ENCODE measurements at regions not wholly inside any gene's neighbourhood (a gene's known extent, or its start where the extent isn't known, plus 50 kb on each side); places are given as distances from the start of the nearest gene placed in this dataset.
"Not testable (repeated sequence)": the region's sequence is repeated elsewhere in the genome, so short reads cannot be mapped to it uniquely, and the experiment has no call there.

GRCh38 chr17:64742326-64742725 lies 80.2 kb upstream of the SMURF2 start:
- DNase-seq (ENCODE audit: low read depth), result no peak
- no peak overlapping the region for H3K4me3 ChIP-seq (ENCODE audit: low read depth, low read length)
- TF ChIP-seq CTCF (IDR thresholded peaks at IDR 0.05; ENCODE audit: low read depth, low read length, missing control alignments), result no peak
- in situ Hi-C loops (cut with HindIII; ENCODE audit: low sequenced_read_pairs), result loop anchor here (5.0 kb wide), 1 partner anchor 85 kb away; no protein-coding TSS in a partner anchor

- DNase-seq (ENCODE audit: low read depth); H3K4me3 ChIP-seq (ENCODE audit: low read depth, low read length): not testable (repeated sequence)
- in situ Hi-C loops (cut with HindIII; ENCODE audit: low sequenced_read_pairs), result loop anchor here (5.0 kb wide), 1 partner anchor 85 kb away; no protein-coding TSS in a partner anchor
Observed at GRCh38 chr17:64741916-64742315, 79.8 kb upstream of the SMURF2 start.

- TF ChIP-seq CTCF (IDR thresholded peaks at IDR 0.05; ENCODE audit: low read depth, low read length, missing control alignments), result no peak
- no peak overlapping the region for H3K4me3 ChIP-seq (ENCODE audit: low read depth, low read length)
- in situ Hi-C loops (cut with HindIII; ENCODE audit: low sequenced_read_pairs), result loop anchor here (5.0 kb wide), 1 partner anchor 84 kb away; no protein-coding TSS in a partner anchor
- peak; percentile 46 for DNase-seq (ENCODE audit: low read depth)
Observed at GRCh38 chr17:64741038-64741641, 79.0 kb upstream of the SMURF2 start.

- in situ Hi-C loops (cut with HindIII; ENCODE audit: low sequenced_read_pairs), result loop anchor here (5.0 kb wide), 1 partner anchor 82 kb away; no protein-coding TSS in a partner anchor
- H3K4me3 ChIP-seq (ENCODE audit: low read depth, low read length), result no peak overlapping the region
- no peak for TF ChIP-seq CTCF (IDR thresholded peaks at IDR 0.05; ENCODE audit: low read depth, low read length, missing control alignments)
- DNase-seq (ENCODE audit: low read depth), result no peak
Observed at GRCh38 chr17:64739316-64740058, 77.4 kb upstream of the SMURF2 start.

- no peak for DNase-seq (ENCODE audit: low read depth)
- in situ Hi-C loops (cut with HindIII; ENCODE audit: low sequenced_read_pairs), result no loop called here
- peak; percentile 58 for TF ChIP-seq CTCF (IDR thresholded peaks at IDR 0.05; ENCODE audit: low read depth, low read length, missing control alignments)
Observed at GRCh38 chr17:64736804-64737492, 74.8 kb upstream of the SMURF2 start.

GRCh38 chr17:64732336-64733006 lies 70.4 kb upstream of the SMURF2 start:
- TF ChIP-seq CTCF (IDR thresholded peaks at IDR 0.05; ENCODE audit: low read depth, low read length, missing control alignments), result no peak

More at GRCh38 chr17:64736804-64737492, 74.8 kb upstream of the SMURF2 start:
- no peak overlapping the region for H3K4me3 ChIP-seq (ENCODE audit: low read depth, low read length)

GRCh38 chr17:64730023-64730422 lies 67.9 kb upstream of the SMURF2 start:
- in situ Hi-C loops (cut with HindIII; ENCODE audit: low sequenced_read_pairs); DNase-seq (ENCODE audit: low read depth); H3K4me3 ChIP-seq (ENCODE audit: low read depth, low read length): not testable (repeated sequence)

More at GRCh38 chr17:64732336-64733006, 70.4 kb upstream of the SMURF2 start:
- in situ Hi-C loops (cut with HindIII; ENCODE audit: low sequenced_read_pairs), result no loop called here
- peak; percentile 39 for DNase-seq (ENCODE audit: low read depth)
- no peak overlapping the region for H3K4me3 ChIP-seq (ENCODE audit: low read depth, low read length)
